ENCODE measurements at regions not wholly inside any gene's neighbourhood (a gene's known extent, or its start where the extent isn't known, plus 50 kb on each side); places are given as distances from the start of the nearest gene placed in this dataset.
"Not testable (repeated sequence)": the region's sequence is repeated elsewhere in the genome, so short reads cannot be mapped to it uniquely, and the experiment has no call there.

- DNase-seq (ENCODE audit: low spot score) = no peak
These were observed 327.6 kb upstream of the HTR1E start for GRCh38 chr6:86609549-86610388.

- not testable (repeated sequence) for DNase-seq (ENCODE audit: low spot score)
These were observed 334.0 kb upstream of the HTR1E start for GRCh38 chr6:86603364-86603763.

GRCh38 chr6:86602093-86602492, 335.2 kb upstream of the HTR1E start:
- DNase-seq (ENCODE audit: low spot score) = not testable (repeated sequence)

- not testable (repeated sequence) for DNase-seq (ENCODE audit: low spot score)
These were observed 338.4 kb upstream of the HTR1E start for GRCh38 chr6:86598969-86599368.

- no peak for DNase-seq (ENCODE audit: low spot score)
These were observed 341.7 kb upstream of the HTR1E start for GRCh38 chr6:86595641-86596040.

GRCh38 chr6:86586195-86586594, 351.1 kb upstream of the HTR1E start:
- no peak for DNase-seq (ENCODE audit: low spot score)

GRCh38 chr6:86581833-86582232, 355.5 kb upstream of the HTR1E start:
- DNase-seq (ENCODE audit: low spot score) = no peak

GRCh38 chr6:86563197-86563596, 374.1 kb upstream of the HTR1E start:
- DNase-seq (ENCODE audit: low spot score) = no peak

- DNase-seq (ENCODE audit: low spot score) = no peak
These were observed 379.0 kb upstream of the HTR1E start for GRCh38 chr6:86558318-86558717.

- DNase-seq (ENCODE audit: low spot score) = no peak
These were observed 400.0 kb upstream of the HTR1E start for GRCh38 chr6:86537292-86537861.

GRCh38 chr6:86536121-86536520, 401.2 kb upstream of the HTR1E start:
- no peak for DNase-seq (ENCODE audit: low spot score)

GRCh38 chr6:86535100-86535499, 402.2 kb upstream of the HTR1E start:
- no peak for DNase-seq (ENCODE audit: low spot score)

- no peak for DNase-seq (ENCODE audit: low spot score)
These were observed 407.7 kb upstream of the HTR1E start for GRCh38 chr6:86529635-86530034.

GRCh38 chr6:86526238-86526637, 411.1 kb upstream of the HTR1E start:
- DNase-seq (ENCODE audit: low spot score) = no peak

GRCh38 chr6:86516087-86516486, 421.2 kb upstream of the HTR1E start:
- no peak for DNase-seq (ENCODE audit: low spot score)

GRCh38 chr6:86511962-86512361, 425.4 kb upstream of the HTR1E start:
- no peak for DNase-seq (ENCODE audit: low spot score)

GRCh38 chr6:86508230-86508629, 429.1 kb upstream of the HTR1E start:
- DNase-seq (ENCODE audit: low spot score) = no peak

GRCh38 chr6:86502497-86502896, 434.8 kb upstream of the HTR1E start:
- DNase-seq (ENCODE audit: low spot score) = no peak

GRCh38 chr6:86500035-86500434, 437.3 kb upstream of the HTR1E start:
- no peak for DNase-seq (ENCODE audit: low spot score)

GRCh38 chr6:86489042-86489441, 448.3 kb upstream of the HTR1E start:
- not testable (repeated sequence) for DNase-seq (ENCODE audit: low spot score)

- DNase-seq (ENCODE audit: low spot score) = no peak
These were observed 449.6 kb upstream of the HTR1E start for GRCh38 chr6:86487660-86488221.

- DNase-seq (ENCODE audit: low spot score) = not testable (repeated sequence)
These were observed 459.0 kb upstream of the HTR1E start for GRCh38 chr6:86478316-86478715.

GRCh38 chr6:86477500-86478148, 459.7 kb upstream of the HTR1E start:
- no peak for DNase-seq (ENCODE audit: low spot score)

Measured in GM03348 (cell line).